GM21786 (cell line): ENCODE measurements at regions not wholly inside any gene's neighbourhood (a gene's known extent, or its start where the extent isn't known, plus 50 kb on each side); places are given as distances from the start of the nearest gene placed in this dataset.

Experiments
- ATAC-seq: cut with Tn5 transposase; IDR thresholded peaks from one replicate; pipeline ENCODE4 v1.9.1; 2021; ENCODE audit not compliant: unreplicated experiment

- ATAC-seq: no peak
Observed at GRCh38 chr13:109868578-109869311, 82.4 kb upstream of the IRS2 start.

DNA sequence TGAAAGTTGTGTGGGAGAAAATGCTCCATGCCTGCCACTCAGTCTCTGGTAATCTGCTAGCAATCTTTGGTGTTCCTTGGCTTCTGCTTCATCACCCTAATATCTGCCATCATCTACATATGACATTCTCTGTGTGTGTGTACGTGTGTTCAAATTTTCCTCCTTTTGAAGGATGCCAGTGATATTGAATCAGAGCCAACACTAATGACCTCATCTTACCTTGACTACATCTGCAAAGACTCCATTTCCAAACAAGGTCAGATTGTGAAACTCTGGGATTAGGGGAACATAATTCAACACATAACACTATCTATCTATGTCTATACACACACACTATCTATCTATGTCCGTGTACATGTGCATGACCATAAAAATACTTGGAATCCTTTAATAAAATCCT, 81.4 kb upstream of the IRS2 start:
- ATAC-seq: no peak

DNA sequence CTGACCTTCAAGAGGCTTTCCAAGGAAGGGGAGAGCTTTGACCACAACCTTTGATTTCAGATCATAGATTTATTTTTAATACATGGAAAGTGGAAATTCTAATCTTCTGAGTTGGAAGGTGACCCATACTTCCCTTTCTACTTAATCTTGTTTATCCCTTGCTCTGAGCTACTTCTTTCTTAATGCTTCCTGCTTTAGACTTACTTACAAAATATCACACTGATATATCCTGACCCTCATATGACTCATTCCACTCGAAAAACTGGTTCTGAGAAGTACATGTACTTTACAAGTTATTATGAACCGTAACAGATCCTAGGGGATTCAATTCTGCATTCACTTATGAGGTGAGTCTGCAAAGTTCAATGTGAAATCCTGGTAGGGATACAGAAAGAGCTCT, 76.2 kb upstream of the IRS2 start:
- ATAC-seq: no peak

DNA sequence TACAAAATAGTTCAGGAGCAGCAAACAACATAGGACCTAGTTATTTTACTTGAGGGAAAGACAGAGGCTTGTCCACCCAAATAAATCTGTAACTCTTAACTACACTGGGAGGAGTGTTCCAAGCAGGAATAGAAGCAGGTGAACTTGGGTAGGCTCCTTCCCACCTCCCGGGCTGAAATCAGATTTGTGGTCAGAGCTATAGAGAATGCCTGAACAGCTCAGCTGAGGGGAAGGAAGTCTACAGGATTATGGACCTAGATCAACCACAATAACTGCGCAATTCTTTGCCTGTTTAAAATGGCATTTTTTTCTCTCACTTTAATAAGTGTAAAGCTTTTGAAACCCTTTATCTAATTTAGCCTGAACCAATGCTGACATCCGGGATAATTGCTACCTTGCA, 73.5 kb upstream of the IRS2 start:
- no peak for ATAC-seq

DNA sequence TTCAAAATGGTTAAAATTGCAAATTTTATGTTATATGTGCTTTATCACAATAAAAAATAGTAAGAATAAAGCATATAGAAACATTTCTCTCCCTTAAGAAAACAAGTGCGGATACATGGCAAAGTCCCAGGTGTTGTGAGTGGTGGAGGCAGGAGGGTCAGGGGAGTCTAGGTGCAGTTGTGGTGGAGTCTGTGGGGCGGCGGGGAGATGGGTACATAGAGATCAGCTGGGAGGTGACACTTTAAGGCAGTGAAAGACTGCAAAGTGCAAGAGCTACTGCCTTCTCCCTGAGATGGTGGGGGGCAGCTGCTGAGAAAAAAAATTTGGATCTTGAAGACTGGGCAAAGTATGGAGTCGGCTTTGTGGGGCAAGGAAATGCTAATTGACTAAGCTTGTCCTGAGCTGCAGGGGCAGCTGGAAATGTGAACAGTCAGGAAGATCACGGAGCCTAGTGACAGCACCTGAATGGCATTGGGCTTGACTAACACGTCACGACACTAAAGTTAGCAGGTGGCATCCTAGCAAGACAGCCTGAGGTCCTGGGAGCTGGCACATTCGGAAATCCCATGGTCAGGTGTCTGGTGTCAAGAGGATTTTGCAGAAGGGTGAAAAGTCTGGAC, 72.9 kb upstream of the IRS2 start:
- ATAC-seq: no peak

DNA sequence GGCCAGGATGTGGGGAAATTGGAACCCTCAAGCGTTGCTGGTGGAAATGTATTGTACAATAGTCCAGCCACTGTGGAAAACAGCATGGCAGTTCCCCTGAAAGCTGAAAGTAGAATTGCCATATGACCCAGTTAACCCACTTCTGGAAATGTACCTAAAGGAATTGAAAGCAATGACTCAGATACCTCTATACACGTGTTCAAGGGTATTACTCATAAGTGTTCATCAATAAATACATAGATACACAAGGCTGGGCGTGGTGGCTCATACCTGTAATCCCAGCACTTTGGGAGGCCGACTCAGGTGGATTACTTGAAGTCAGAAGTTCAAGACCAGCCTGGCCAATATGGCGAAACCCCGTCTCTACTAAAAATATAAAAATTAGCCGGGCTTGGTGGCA, 71.9 kb upstream of the IRS2 start:
- no peak for ATAC-seq

DNA sequence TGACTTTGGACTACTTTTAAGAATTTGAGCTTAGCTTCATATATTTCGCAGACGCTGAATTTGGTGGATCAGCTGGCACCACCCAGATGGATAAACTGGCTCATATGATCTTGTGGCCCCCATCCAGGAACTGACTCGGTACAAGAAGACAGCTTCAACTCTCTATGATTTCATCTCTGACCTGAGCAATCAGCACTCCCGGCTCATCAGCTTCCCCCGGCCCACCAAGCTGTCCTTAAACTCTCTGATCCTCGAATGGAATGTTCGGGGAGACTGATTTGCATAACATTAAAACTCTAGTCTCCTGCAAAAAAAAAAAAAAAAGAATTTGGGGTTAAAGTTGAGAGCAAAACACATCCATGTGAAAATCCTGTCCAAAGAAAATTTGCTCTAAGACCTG, 71.4 kb upstream of the IRS2 start:
- no peak for ATAC-seq

GRCh38 chr13:109857325-109857724, 70.9 kb upstream of the IRS2 start:
- no peak for ATAC-seq

DNA sequence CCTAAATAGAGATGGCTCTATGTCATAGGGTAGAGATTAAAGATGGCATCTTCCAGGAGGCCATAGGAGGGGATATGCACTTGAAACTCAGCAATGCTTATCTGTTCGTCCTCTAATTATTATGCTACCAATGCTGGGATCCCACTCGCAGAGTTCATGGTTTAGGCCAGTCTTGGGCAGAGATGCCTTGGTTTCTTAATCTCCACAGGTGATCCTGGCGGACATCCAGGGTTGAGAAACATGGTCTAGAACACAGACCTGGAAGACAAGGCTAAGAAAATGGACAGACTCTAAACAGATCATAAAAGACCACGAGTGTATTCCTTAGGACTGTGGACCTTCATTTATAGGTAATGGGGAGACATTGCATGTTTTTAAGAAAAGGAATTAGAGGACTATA, 70.0 kb upstream of the IRS2 start:
- no peak for ATAC-seq

DNA sequence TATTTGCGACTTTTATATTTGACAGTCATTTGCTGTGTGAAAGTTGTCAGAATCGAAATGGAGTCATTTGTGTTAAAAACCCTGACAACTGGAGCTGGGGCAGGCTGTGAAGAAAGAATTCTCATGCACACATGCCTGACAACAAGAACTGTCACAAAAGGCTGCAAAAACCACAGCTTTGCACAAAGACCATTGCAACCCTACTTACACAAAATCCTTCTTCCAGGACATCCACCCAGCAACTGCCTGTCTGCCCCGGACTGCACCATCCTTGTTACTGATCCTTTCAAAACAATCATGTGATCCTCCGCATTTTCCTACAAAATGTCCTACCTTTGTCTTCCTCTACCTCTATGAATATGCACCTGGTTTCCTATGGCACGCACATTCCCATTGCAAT, 66.8 kb upstream of the IRS2 start:
- no peak for ATAC-seq

DNA sequence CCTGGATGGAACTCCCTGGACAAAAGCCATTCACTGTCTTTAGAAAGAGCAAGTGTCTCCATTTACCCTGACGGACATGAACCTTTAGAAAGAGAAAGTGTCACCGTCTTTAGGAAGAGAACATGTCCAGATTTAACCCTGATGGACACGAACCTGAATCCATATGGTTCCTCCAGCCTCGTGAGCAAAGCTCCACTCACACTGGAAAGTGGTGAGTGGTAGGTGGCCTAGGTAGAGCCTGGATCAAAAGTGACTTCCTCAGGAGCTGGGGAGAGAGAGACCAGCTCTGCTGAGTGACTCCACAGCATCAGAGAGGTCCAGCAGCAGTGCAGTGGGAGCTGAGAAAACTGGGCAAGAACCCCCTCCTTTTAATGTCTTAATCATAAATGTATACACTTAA, 59.8 kb upstream of the IRS2 start:
- no peak for ATAC-seq

DNA sequence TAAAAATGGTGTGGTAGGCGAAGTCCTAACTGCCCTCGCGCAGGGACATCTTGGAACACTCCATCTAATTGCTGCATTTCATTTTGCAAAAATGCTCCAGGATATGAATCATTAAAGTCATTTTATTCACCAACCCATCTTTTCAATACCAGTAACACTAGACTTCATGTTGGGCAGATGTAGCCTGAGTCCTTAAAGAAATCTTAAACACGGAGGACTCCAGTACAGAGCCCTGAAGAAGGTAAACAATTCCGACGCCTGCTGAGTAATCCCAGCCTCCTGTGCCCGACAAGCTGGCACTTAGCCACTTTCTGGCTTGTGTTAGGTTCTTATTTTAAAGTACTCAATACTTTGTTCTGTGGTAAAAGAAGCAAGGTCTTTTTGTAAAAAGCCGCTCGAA, 58.0 kb upstream of the IRS2 start:
- no peak for ATAC-seq

GRCh38 chr13:109843695-109844094, 57.3 kb upstream of the IRS2 start:
- ATAC-seq: no peak

DNA sequence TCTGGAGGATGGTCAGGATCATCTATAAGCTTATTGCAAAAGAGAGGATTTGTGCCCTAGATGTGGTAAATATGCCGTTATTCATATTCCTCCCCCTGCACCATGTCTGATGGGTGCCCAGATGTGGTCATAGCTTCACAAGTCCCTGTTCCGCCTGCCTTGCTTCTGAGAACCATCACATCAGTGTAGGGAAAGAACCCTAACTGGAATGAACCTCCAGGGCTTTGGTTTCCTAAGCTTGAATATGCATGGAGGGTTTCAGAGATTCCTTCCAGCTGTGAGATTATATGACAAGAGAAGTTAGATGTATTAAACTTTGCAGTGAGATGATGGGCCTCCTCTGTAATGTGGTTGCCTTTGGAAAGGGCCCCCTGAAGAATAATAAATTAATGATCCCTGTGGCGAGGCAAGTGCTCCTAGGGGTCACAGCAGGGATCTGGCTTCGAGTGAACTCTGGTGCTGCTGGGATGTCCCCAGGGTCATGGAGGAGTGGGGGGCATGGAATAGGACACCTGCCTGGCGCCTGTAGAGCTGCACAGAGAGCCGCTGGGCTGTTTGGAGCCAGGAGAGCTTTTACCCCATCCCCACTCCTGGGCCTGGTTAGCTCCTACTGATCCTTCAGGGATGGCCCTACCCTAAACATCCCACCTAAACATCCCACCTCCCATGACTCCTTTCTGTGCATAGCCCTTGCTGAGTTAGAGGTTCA, 56.0 kb upstream of the IRS2 start:
- no peak for ATAC-seq

GRCh38 chr13:109840893-109841287, 54.5 kb upstream of the IRS2 start:
- ATAC-seq: no peak

DNA sequence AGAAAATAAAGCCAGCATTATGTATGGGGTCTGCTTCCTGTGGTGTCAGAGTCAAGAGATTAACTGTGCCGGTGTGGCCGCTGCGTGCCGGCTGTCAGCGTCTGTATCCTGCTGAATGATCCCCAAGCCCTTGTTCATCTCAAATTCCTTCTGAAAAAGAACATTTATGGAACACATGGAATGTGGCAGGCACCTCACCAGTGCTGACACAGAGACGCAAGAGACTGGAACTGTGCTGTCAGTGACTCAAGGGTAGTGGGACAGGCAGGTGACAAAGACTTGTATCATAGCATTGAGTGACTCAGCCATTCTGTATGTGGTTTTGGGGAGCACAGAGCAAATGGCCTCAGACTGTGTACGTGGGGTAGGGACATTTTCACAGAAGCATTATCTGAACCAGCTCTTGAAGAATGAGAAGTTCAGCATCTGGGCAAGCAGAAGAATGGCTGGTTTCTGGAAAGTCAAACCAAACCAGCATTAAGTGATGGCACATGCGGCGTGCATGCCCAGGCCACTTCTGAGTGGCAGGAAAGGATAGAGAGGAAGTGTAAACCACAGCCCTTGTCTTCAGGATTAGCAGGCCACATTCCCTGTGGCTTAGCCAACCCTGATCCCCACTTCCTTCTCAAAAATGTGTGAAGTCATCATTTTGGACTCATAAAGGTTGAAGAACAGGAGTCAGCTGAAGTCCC, 54.0 kb upstream of the IRS2 start:
- ATAC-seq: no peak

GRCh38 chr13:109836629-109837607, 50.5 kb upstream of the IRS2 start:
- ATAC-seq: peak; percentile 77
